H1 (cell line): ENCODE measurements at regions not wholly inside any gene's neighbourhood (a gene's known extent, or its start where the extent isn't known, plus 50 kb on each side); places are given as distances from the start of the nearest gene placed in this dataset.

Experiments
- ATF3 ChIP-seq: IDR thresholded peaks from 2 replicates; pipeline ENCODE4 v1.6.1; 2011; ENCODE audit warnings: low read depth, mild to moderate bottlenecking, low read length; ENCODE audit not compliant: insufficient read depth
- BCL11A ChIP-seq, 2 experiments: IDR thresholded peaks; one replicate each; pipeline ENCODE4 v1.6.1; 2011; ENCODE audit warnings: low read depth in 2 of 2, low read length in 2 of 2, mild to moderate bottlenecking in 2 of 2
- EGR1 ChIP-seq: IDR thresholded peaks from 2 replicates; pipeline ENCODE4 v1.6.1; 2011; ENCODE audit warnings: low read depth, low read length, borderline replicate concordance
- HDAC2 ChIP-seq, 2 experiments: fragments of 300-600 bp in 1 of 2; sonication (generic) in 1 of 2; IDR thresholded peaks; 2 replicates each; pipeline ENCODE4 v1.6.1; 2011 to 2012; ENCODE audit warnings: low read depth in 2 of 2, low read length in 2 of 2, mild to moderate bottlenecking in 2 of 2, moderate library complexity in 2 of 2, borderline replicate concordance in 1 of 2, inconsistent platforms in 1 of 2
- POLR2A ChIP-seq, 2 experiments: IDR thresholded peaks; 1 replicate in 1 of 2; 2 replicates in 1 of 2; pipeline ENCODE4 v1.6.1; 2011; ENCODE audit warnings: low read depth in 2 of 2, low read length in 2 of 2, mild to moderate bottlenecking in 2 of 2; ENCODE audit errors: control extremely low read depth in 1 of 2
- RNF2 ChIP-seq: fragments of 200-900, 300-1000 bp; sonication (generic); IDR thresholded peaks from 2 replicates; pipeline ENCODE4 v1.7.1; 2016; ENCODE audit warnings: borderline replicate concordance, low read depth, mild to moderate bottlenecking, antibody characterized with exemption, low read length; ENCODE audit not compliant: poor library complexity, severe bottlenecking; ENCODE audit errors: missing control alignments
- SP4 ChIP-seq: IDR thresholded peaks from 2 replicates; pipeline ENCODE4 v1.6.1; 2012; ENCODE audit warnings: low read length, inconsistent platforms

- TF ChIP-seq SP4, result no peak
- no peak for TF ChIP-seq RNF2
- TF ChIP-seq BCL11A (IDR thresholded peaks at IDR 0.05; ENCODE audit: low read depth in 2 of 2, low read length in 2 of 2), result no peak
- no peak for TF ChIP-seq HDAC2 (IDR thresholded peaks at IDR 0.05; ENCODE audit: borderline replicate concordance in 1 of 2, low read depth in 2 of 2, low read length in 2 of 2)
- no peak for TF ChIP-seq EGR1
- TF ChIP-seq POLR2A (IDR thresholded peaks at IDR 0.05; ENCODE audit: control extremely low read depth in 1 of 2, low read depth in 2 of 2, low read length in 2 of 2), result no peak
- TF ChIP-seq ATF3, result no peak
Measured at GRCh38 chr19:33954686-33955085, 158.0 kb downstream of the KCTD15 start (continued).
